Vagina (tissue), 2 donors: ENCODE measurements at regions not wholly inside any gene's neighbourhood (a gene's known extent, or its start where the extent isn't known, plus 50 kb on each side); places are given as distances from the start of the nearest gene placed in this dataset.

Experiments
- DNase-seq, 2 donors: peaks; one replicate each; pipeline ENCODE4 v3.0.0-alpha.2; 2017; ENCODE audit errors: extremely low spot score in 2 of 2
- H3K27ac ChIP-seq: fragments of 200-600 bp; sonication (generic); one replicate; pipeline ENCODE4 v1.5.1; 2019
- H3K27me3 ChIP-seq: fragments of 200-600 bp; sonication (generic); one replicate; pipeline ENCODE4 v1.5.1; 2019
- H3K36me3 ChIP-seq, 2 donors: fragments of 200-600 bp; sonication (generic); one replicate each; pipeline ENCODE4 v1.5.1; 2017 to 2019
- H3K4me1 ChIP-seq: fragments of 200-600 bp; sonication (generic); one replicate; pipeline ENCODE4 v1.5.1; 2019
- H3K4me3 ChIP-seq, 2 donors: fragments of 200-600 bp; sonication (generic); 1 replicate in 1 of 2; 2 replicates in 1 of 2; pipeline ENCODE4 v1.5.1; 2016 to 2019
- H3K9me3 ChIP-seq: fragments of 200-600 bp; sonication (generic); one replicate; pipeline ENCODE4 v1.5.1; 2019
- POLR2A ChIP-seq, 2 donors: fragments of 450-650 bp; IDR thresholded peaks; one replicate each; pipeline ENCODE4 v1.6.1; 2017; ENCODE audit warnings: antibody characterized with exemption in 2 of 2, mild to moderate bottlenecking in 2 of 2, moderate library complexity in 2 of 2
- POLR2AphosphoS5 ChIP-seq, 2 donors: sonication (generic); formaldehyde crosslinking; IDR thresholded peaks; one replicate each; pipeline ENCODE4 v1.9.0; 2017; ENCODE audit warnings: antibody characterized with exemption in 2 of 2, mild to moderate bottlenecking in 2 of 2, low read depth in 1 of 2; ENCODE audit not compliant: insufficient read depth in 1 of 2
- intact Hi-C: fragments of 100-400 bp; cut with DNase I; formaldehyde crosslinking; loops from one replicate; pipeline ENCODE4 v1.15.1; 2023
- TF ChIP-seq, protein P1 (sequence below), 3 experiments: fragments of 450-650 bp in 2 of 3; fragments of 200-600 bp in 1 of 3; sonication (generic) in 1 of 3; IDR thresholded peaks; one replicate each; pipeline ENCODE4 v1.5.1; 2017 to 2019; ENCODE audit warnings: antibody characterized with exemption in 3 of 3, mild to moderate bottlenecking in 2 of 3, moderate library complexity in 2 of 3

DNA sequence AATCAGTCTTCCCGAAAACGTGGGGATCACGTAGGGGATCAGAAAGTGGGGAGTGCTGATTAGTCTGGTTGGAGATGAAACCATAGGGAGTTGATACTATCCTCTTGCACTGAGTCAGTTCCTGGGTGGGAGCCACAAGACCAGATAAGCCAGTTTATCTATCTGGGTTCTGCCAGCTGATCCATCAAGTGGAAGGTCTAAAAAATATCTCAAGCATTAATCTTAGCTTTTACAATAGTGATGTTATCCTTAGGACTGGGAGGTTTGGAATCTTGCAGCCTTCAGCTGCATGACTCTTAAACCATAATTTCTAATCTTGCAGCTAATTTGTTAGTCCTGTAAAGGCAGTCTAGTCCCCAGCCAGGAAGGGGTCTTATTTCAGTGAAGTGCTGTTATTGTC is 2474.2 kb downstream of the PCDH9 start:
- no peak for DNase-seq
- Histone ChIP-seq H3K36me3 (no peaks in the 10 kb centered on the region), H3K4me1 (no peaks in the 10 kb centered on the region), H3K4me3 (no peak overlapping the region), H3K27me3 (no peaks in the 10 kb centered on the region), H3K9me3 (no peaks in the 10 kb centered on the region), H3K27ac (no peak overlapping the region)
- intact Hi-C loops: no loop called here
- no peak for TF ChIP-seq POLR2AphosphoS5 (IDR thresholded peaks at IDR 0.05; ENCODE audit: insufficient read depth in 1 of 2, low read depth in 1 of 2)
- no peak for TF ChIP-seq POLR2A (IDR thresholded peaks at IDR 0.05)
- TF ChIP-seq, protein P1, sequence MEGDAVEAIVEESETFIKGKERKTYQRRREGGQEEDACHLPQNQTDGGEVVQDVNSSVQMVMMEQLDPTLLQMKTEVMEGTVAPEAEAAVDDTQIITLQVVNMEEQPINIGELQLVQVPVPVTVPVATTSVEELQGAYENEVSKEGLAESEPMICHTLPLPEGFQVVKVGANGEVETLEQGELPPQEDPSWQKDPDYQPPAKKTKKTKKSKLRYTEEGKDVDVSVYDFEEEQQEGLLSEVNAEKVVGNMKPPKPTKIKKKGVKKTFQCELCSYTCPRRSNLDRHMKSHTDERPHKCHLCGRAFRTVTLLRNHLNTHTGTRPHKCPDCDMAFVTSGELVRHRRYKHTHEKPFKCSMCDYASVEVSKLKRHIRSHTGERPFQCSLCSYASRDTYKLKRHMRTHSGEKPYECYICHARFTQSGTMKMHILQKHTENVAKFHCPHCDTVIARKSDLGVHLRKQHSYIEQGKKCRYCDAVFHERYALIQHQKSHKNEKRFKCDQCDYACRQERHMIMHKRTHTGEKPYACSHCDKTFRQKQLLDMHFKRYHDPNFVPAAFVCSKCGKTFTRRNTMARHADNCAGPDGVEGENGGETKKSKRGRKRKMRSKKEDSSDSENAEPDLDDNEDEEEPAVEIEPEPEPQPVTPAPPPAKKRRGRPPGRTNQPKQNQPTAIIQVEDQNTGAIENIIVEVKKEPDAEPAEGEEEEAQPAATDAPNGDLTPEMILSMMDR (IDR thresholded peaks at IDR 0.05): no peak

GRCh38 chr13:64753233-64754000 is 2476.7 kb downstream of the PCDH9 start:
- Histone ChIP-seq H3K4me3 (no peak overlapping the region), H3K27ac (no peak overlapping the region), H3K9me3 (no peaks in the 10 kb centered on the region), H3K4me1 (no peaks in the 10 kb centered on the region), H3K36me3 (no peaks in the 10 kb centered on the region), H3K27me3 (no peaks in the 10 kb centered on the region)
- intact Hi-C loops: no loop called here
- DNase-seq: no peak
- TF ChIP-seq POLR2AphosphoS5 (IDR thresholded peaks at IDR 0.05; ENCODE audit: insufficient read depth in 1 of 2, low read depth in 1 of 2) (no peak), POLR2A (IDR thresholded peaks at IDR 0.05) (no peak)
- TF ChIP-seq, protein P1 (IDR thresholded peaks at IDR 0.05): no peak

- H3K27ac ChIP-seq: no peak overlapping the region
- intact Hi-C loops: no loop called here
- H3K9me3 ChIP-seq: no peaks in the 10 kb centered on the region
- H3K4me1 ChIP-seq: no peaks in the 10 kb centered on the region
- H3K27me3 ChIP-seq: no peaks in the 10 kb centered on the region
- H3K4me3 ChIP-seq: no peak overlapping the region
- DNase-seq: no peak
- TF ChIP-seq, protein P1 (IDR thresholded peaks at IDR 0.05): no peak
- TF ChIP-seq POLR2AphosphoS5 (IDR thresholded peaks at IDR 0.05; ENCODE audit: insufficient read depth in 1 of 2, low read depth in 1 of 2): no peak
- TF ChIP-seq POLR2A (IDR thresholded peaks at IDR 0.05): no peak
- H3K36me3 ChIP-seq: no peaks in the 10 kb centered on the region
These were observed 2480.8 kb downstream of the PCDH9 start for GRCh38 chr13:64749301-64749700.

- intact Hi-C loops: no loop called here
- Histone ChIP-seq H3K27ac (no peak overlapping the region), H3K36me3 (no peaks in the 10 kb centered on the region), H3K9me3 (no peaks in the 10 kb centered on the region), H3K4me1 (no peaks in the 10 kb centered on the region), H3K27me3 (no peaks in the 10 kb centered on the region), H3K4me3 (no peak overlapping the region)
- TF ChIP-seq POLR2AphosphoS5 (IDR thresholded peaks at IDR 0.05; ENCODE audit: insufficient read depth in 1 of 2, low read depth in 1 of 2) (no peak), POLR2A (IDR thresholded peaks at IDR 0.05) (no peak)
- TF ChIP-seq, protein P1 (IDR thresholded peaks at IDR 0.05): no peak
- DNase-seq: no peak
These were observed 2483.3 kb downstream of the PCDH9 start for GRCh38 chr13:64746845-64747244.

- Histone ChIP-seq H3K36me3 (no peaks in the 10 kb centered on the region), H3K27me3 (no peaks in the 10 kb centered on the region), H3K4me3 (no peak overlapping the region), H3K4me1 (no peaks in the 10 kb centered on the region), H3K27ac (no peak overlapping the region), H3K9me3 (no peaks in the 10 kb centered on the region)
- DNase-seq: no peak
- TF ChIP-seq POLR2AphosphoS5 (IDR thresholded peaks at IDR 0.05; ENCODE audit: insufficient read depth in 1 of 2, low read depth in 1 of 2) (no peak), POLR2A (IDR thresholded peaks at IDR 0.05) (no peak)
- TF ChIP-seq, protein P1 (IDR thresholded peaks at IDR 0.05): no peak
- intact Hi-C loops: no loop called here
These were observed 2489.6 kb downstream of the PCDH9 start for GRCh38 chr13:64740493-64740892.
